ENCODE measurements at regions not wholly inside any gene's neighbourhood (a gene's known extent, or its start where the extent isn't known, plus 50 kb on each side); places are given as distances from the start of the nearest gene placed in this dataset.

- no peak for DNase-seq (ENCODE audit: low read depth, low spot score)
Observed at GRCh38 chr4:99763635-99764101, 53.0 kb upstream of the DAPP1 start.

DNA sequence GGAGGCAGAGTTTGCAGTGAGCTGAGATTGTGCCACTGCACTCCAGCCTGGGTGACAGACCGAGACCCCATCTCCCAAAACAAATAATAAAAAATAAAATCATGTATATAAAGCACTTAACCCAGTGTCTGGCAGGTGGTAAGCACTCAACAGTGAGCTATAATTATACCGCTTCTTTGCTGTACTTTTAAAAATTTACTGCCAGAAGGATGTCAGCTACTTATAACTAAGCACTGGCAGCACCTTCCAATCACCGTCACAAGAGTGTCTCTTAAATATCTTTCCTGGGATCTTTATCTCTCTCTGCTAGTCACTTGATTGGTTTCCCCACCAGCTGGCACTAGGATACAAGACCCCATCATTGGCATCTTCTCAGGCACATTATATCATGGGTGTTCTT, 53.9 kb upstream of the DAPP1 start:
- DNase-seq (ENCODE audit: low read depth, low spot score), result no peak

DNA sequence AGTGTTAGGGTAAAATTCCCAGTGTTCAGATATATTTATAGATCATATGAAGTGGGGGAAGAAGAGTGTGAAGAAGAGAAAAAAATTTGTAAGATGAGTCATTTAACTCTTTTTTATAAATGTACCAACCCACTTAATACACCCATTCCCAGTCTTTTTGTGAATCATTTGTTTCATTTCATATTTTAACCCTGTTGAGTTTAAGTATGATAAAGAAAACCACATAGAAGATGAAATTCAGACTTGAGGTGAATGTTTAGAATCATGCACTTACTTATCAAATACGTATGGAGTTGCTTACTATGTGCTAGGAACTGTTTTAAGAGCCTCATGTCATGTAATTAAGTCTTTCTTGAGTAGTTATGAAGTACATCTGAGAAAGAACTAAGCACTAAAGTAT, 56.6 kb upstream of the DAPP1 start:
- no peak for DNase-seq (ENCODE audit: low read depth, low spot score)

DNA sequence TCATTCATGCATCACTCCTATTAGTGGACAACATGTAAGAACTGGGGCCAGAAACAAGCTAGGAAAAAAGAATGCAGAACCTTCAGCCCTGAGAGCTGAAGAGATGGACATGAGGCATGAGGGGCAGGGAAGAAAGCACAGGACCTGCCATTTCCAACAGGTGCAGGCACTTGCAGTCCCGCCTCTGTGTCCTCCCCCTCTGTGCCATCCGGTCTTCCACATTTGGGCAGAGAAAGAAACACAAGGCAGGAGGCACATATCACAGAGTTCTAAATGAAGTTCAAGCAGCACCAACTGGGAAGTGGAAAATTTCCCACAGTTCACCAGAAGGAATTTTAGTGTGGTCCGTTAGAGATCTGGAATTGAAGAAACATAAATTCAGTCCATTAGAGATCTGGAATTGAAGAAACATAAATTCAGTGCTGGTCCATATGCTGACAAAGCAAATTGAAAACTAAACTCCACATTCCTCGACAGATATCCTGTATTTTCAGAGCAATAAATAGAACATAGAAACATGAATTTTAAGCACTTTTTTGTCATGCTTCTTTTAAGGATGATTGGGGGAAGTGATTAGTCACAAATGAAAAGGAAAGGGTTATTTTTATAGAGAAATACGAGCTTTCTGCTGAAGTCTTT, 57.2 kb upstream of the DAPP1 start:
- DNase-seq (ENCODE audit: low read depth, low spot score), result no peak

DNA sequence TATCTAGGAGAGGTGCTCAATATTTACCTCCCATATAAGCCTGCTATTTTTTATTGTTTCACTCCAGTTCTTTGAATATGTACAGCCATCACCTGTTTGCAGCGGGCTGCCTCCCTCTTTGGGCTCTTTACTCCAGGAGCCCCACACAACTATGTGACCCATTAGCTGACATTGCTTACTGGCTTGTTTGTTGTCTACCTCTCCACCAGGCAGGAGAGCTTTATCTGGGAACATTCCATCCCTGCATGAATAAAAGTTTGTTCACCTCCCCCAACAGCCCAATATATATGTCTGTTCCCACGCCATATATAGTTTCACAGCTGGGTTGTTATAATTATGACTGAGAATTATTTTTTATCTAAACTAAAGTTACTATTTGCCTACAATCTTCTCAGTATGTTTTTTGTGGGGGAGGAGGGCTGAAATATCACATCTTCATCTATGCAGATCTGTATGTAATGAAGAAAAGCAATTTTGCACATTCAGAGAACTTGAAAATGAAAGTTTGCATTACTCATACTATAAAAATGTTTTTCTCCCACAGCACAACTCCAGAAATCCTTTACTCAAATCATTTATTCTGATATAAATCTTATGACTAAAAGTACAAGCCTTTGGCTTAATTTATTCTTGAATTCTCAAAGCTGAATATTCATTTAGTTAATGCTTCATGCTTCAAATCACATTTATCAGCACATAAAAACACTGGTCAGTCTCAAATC, 61.2 kb upstream of the DAPP1 start:
- DNase-seq (ENCODE audit: low read depth, low spot score), result no peak

GRCh38 chr4:99754756-99755155, 61.9 kb upstream of the DAPP1 start:
- DNase-seq (ENCODE audit: low read depth, low spot score), result no peak

DNA sequence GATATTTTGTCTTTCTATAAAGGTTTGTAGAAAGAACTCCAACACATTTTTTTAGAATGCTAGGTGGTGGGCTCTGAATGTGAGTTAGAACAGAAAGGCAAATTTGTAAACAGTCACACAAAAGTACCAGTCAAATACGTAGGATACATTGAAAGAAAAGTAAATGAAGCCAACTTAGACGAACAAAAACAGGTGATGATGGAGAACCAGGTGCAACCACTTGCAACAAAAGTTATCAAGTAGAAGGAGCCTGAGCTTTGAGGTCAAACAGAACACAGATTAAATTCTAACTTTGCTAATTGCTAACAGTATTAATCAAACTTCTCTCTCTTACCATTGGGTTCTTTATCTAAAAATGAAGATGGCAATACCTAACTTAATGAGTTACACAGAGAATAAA, 62.7 kb upstream of the DAPP1 start:
- no peak for DNase-seq (ENCODE audit: low read depth, low spot score)

DNA sequence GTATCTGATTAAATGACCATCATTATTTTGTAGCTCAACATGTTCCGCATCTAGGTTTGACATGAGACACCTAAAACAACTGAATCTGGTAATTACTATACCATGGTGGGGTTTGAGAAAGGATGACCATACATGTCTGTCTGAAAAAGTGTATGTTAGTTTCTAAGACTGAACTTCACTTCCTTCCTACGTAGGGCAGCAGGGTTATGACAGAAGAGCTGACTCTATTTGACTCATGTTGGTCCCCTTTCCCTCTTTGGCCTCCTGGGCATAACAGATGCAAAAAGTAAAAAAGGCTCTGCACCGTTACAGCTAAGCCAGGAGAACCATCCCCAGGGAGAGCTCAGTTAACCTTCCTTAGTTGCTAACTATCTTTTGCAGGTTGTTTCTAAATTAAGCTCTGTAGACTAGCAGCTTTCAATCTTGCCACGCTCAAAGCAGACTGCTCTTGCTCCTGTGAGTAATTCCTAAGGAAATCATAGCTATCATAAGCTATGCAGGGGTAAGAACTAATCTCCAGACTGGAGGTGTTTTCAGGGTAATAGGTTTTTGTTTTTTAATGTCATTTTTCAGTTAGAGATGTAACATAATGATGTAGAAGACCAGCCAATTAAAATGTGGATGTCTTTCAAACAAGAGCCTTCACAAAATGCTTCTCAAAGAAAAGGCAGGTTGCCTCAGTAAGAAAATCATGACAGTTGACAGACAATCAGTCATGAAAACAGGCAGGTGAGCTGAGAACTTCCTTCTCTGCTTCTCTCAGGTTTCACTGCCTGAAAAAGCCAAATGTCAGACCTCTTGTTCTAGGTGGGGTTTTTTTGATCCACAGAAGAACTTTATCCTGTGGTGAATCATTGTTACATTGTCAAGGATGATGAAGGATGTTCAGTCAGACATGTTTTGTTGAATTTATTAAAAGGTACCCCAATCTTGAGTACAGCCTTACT, 66.9 kb upstream of the DAPP1 start:
- DNase-seq (ENCODE audit: low read depth, low spot score), result no peak

DNA sequence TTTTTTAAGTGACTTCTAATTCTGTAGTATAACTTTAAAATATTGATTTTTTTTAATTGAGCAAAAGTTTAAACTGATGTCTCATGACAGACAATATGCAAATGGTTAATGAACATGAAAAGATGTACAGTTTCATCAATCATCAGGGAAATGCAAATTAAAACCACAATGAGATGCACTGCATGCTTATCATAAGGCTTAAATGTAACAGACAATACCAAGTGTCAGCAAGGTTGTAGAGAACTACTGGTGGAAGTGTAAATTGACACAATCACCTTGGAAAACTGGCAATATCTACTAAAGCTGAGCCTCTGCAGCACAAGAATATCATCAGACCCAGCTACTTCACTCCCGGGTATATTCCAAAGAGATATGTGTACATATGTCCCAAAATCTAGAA, 70.2 kb upstream of the DAPP1 start:
- no peak for DNase-seq (ENCODE audit: low read depth, low spot score)

DNA sequence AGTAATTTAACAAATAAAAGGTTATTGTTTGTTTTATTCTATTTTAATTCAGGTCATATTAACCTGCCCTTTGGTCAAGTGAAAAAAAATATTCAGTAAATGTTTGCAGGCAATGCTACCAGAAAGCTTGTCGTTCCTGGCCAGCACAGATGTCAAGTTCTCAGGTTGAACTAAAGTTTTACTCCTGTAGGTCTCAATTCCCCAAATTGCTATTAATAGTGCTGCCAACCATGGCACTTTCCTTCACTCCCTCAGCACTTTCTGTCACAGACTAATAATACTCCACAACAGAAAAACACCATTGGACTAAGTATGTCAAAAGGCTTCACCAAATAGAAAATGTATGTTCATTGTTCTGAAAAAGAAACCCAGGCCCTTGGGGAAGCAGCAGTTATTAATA, 79.2 kb upstream of the C4orf54 start:
- no peak for DNase-seq (ENCODE audit: low read depth, low spot score)

GRCh38 chr4:99735822-99736221, 78.2 kb upstream of the C4orf54 start:
- DNase-seq (ENCODE audit: low read depth, low spot score), result no peak

GRCh38 chr4:99734583-99735322, 77.1 kb upstream of the C4orf54 start:
- DNase-seq (ENCODE audit: low read depth, low spot score), result no peak

- peak; percentile 24 for DNase-seq (ENCODE audit: low read depth, low spot score)
Observed at GRCh38 chr4:99733455-99733854, 75.8 kb upstream of the C4orf54 start.

DNA sequence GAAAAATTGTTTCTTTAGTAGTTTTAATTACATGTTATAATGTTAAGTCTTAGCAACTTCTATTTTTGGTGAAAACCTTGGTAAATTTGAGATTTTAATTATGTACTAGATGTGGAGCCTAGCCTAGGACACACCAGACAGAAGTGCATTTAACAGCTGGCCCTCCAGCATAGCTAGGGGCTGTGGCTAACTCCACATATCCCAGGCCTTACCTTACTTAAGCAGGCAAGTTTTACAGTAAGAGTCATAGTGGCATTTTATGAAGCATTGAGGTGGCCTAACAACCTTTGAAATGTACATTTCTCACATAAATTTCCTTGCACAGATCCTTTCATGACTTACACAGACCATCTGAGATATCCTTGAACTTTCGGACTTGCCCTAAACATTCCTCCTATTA, 71.6 kb upstream of the C4orf54 start:
- DNase-seq (ENCODE audit: low read depth, low spot score), result no peak

DNA sequence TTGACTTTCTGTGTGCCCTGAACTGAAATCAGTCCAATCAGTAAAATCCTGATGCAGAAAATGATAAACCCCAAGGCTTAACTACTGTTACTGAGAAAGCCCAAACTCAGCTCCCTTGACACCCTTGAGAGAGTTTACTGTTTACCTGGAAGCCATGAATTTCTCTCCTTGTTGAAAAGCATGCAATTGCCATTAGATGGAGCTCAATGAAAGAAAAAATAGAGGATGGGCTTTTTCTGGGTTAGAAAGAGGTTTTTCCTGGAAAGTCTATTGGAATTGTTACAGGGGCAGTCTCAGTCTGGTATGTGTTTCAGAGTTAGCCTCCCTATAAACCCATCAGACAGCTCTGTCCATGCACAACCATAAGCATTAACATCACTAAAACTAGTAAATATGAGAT, 66.4 kb upstream of the C4orf54 start:
- no peak for DNase-seq (ENCODE audit: low read depth, low spot score)

DNA sequence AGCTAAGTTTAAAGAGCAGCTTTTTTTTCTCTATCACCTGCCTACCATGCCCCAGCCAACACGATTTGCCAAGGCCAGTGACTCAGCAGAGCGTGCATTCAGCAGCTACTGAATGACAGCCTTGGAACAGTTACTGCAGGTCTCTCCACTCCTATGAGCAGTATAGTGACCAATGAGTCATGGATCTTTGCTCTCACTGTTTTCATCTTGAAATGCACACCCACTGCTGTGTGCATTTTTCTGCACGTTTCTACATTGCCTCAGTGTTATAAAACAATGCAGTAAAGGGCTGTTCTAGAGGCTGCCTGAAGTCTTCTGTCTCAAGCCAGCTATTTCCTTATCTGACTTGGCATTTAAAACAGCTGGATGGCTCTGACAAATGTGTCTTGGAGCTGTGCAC, 66.0 kb upstream of the C4orf54 start:
- DNase-seq (ENCODE audit: low read depth, low spot score), result peak; percentile 9

DNA sequence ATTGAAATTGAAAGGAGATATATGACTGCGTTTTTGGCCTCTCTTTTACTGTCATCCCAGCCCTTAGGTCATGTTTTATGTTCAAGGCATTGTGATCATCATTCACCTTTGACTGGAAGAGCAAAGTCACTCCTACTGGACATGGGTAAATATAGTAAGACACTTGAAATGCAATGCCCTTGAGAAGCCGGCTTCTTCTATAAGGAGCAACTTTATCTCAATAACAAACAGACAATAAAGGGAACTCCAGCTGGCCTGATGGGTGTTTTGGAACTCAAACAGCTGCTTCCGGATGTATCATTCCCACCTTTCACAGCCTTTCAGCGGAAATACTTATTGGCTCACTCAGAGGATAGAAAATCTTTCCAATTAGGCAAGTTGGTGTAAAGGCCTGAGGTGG, 65.1 kb upstream of the C4orf54 start:
- no peak for DNase-seq (ENCODE audit: low read depth, low spot score)

GRCh38 chr4:99722006-99722405, 64.4 kb upstream of the C4orf54 start:
- no peak for DNase-seq (ENCODE audit: low read depth, low spot score)

- no peak for DNase-seq (ENCODE audit: low read depth, low spot score)
Observed at GRCh38 chr4:99720206-99720605, 62.6 kb upstream of the C4orf54 start.

DNA sequence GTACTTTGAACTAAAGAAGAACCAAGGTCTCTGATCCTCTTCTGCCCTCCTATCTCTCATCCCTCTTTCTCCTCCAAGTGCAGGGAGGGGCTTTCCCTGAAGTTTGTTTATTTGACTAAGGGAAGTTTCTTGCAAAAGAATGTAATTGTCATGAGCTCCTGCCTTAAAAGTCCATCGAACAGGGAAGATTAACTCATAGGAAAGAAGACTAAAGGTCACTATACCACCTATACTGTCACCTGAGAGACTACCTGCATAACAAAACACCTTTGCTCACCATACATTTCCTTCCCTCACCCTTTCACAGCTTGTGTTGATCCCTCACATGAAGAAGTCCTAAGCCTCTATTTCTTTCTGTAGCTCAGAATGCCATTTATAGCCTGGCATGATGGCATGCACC, 59.4 kb upstream of the C4orf54 start:
- DNase-seq (ENCODE audit: low read depth, low spot score), result no peak

DNA sequence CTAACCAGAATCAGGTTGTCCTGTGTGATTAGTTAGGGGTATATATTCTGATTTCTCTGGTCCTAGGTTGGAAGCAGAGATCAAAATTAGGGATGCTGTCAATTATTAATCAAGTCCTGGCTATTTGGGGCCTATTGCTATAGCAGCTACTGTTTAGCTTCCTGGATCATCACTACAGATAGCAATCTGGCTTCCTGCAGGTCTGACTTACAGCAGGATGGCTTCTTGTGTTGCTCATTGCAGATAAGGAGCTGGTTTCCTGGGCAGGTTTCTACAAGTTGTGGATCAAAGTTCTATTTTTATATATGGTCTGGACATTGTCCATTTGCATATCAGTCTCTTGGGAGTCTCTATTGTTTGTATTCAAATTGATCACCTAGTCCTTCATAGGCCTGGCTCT, 57.7 kb upstream of the C4orf54 start:
- DNase-seq (ENCODE audit: low read depth, low spot score), result no peak

DNA sequence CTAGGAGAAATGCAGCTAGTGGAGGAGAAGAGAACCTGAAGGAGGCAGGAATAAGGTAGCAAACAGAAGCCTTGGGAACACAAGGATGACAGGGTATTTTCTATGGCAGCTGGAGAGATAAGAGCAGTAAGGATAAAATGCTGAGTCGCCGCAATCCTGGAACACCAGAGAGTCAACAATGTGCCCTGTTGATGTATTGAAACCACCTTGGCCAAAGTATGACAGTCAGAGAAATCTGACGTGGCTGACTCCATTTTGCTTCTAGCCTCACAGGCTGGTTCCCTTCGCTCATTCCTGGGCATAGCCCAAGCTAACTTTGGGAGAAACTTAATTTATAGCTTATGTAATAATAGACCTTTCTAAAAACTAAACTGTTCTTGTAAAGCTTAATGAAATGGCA, 56.6 kb upstream of the C4orf54 start:
- no peak for DNase-seq (ENCODE audit: low read depth, low spot score)

Measured in ELF-1 (cell line).